Fibroblast of mammary gland (primary cell): ENCODE measurements at regions not wholly inside any gene's neighbourhood (a gene's known extent, or its start where the extent isn't known, plus 50 kb on each side); places are given as distances from the start of the nearest gene placed in this dataset.

Source experiments
- DNase-seq: peaks from one replicate; pipeline ENCODE4 v3.0.0-alpha.2; 2010; ENCODE audit warnings: low read depth
- H3K4me3 ChIP-seq: 2 replicates; pipeline ENCODE4 v1.5.1; 2011; ENCODE audit warnings: low read depth, mild to moderate bottlenecking, low read length, moderate library complexity; ENCODE audit not compliant: control insufficient read depth
- TF ChIP-seq, protein P1 (sequence below): conservative IDR thresholded peaks from 2 replicates; pipeline ENCODE4 v1.5.1; 2011; ENCODE audit warnings: low read depth, low read length, inconsistent platforms; ENCODE audit not compliant: control insufficient read depth, insufficient read depth

DNA sequence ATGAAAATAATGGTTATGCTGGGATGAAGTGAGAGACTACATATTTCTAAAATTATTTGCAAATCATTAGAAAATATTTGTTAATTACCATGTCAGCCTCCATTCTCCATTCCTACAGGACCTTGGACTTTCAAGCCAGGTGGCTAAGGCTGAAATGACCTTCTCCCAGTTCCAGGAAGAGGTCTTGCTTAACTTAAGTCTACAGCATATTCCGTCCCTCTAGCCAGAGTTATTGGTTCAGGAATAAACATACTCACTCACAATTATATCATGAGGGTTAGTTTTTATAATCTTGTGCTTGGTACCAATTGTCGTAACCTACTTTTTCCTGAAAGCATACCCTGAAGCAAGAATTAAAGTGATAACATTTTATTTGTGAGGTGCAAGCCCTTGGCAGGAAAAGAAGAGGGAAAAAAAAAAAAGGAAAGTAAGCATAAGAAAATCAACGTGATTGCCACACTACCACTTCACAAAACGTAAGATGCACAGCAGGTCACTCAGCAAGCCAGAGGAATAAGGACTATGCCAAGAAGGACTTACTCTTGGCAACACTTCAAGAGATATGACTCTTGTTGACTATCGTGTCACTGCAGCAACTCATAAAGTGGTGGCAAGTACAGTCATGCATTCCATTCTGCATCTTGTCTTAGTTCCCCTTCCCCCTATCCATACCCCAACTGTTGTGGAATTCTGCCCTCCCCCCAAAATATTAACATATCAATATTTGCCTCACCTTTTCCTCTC is 479.1 kb downstream of the MBD2 start:
- H3K4me3 ChIP-seq, result no peak overlapping the region
- TF ChIP-seq, protein P1, sequence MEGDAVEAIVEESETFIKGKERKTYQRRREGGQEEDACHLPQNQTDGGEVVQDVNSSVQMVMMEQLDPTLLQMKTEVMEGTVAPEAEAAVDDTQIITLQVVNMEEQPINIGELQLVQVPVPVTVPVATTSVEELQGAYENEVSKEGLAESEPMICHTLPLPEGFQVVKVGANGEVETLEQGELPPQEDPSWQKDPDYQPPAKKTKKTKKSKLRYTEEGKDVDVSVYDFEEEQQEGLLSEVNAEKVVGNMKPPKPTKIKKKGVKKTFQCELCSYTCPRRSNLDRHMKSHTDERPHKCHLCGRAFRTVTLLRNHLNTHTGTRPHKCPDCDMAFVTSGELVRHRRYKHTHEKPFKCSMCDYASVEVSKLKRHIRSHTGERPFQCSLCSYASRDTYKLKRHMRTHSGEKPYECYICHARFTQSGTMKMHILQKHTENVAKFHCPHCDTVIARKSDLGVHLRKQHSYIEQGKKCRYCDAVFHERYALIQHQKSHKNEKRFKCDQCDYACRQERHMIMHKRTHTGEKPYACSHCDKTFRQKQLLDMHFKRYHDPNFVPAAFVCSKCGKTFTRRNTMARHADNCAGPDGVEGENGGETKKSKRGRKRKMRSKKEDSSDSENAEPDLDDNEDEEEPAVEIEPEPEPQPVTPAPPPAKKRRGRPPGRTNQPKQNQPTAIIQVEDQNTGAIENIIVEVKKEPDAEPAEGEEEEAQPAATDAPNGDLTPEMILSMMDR, result no peak
- DNase-seq, result peak; percentile 33

DNA sequence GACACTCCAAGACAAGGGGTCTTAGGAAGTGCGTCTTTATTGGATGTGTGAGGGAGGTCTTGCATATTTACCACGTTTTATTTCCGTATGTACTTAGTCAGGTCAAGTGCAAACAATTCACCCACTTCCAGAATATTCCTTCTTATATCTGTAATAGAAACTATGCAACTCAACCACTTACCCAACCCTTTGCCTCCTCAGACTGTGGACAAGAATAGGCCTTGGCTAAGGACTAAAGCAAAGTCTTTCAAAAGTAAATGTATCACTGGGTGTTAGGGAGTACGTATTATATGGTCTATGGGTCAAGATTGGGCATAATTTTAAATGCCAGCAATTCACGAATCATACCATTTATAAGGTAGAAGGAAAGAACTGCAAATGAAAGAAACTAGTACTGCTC is 484.8 kb downstream of the MBD2 start:
- no peak for DNase-seq
- TF ChIP-seq, protein P1, result no peak
- no peak overlapping the region for H3K4me3 ChIP-seq

DNA sequence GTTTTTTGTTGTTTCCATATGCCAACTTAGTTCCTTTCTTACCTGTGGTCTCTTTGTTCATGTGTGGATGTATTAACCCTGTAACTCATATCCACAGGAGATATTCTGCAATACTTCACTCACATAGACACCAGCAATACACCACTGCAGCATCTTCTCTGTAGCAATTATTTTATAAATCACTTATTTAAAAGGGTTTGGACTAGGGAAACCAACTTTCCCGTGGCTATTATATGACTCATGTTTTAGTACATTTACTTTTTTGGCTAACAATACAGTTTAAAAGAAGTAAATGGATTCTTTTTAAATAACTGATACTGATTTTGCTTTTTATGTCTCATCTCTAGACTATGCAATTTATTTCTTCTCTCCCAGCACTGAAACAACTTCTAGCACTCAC is 488.9 kb downstream of the MBD2 start:
- H3K4me3 ChIP-seq, result no peak overlapping the region
- TF ChIP-seq, protein P1, result no peak
- DNase-seq, result no peak

DNA sequence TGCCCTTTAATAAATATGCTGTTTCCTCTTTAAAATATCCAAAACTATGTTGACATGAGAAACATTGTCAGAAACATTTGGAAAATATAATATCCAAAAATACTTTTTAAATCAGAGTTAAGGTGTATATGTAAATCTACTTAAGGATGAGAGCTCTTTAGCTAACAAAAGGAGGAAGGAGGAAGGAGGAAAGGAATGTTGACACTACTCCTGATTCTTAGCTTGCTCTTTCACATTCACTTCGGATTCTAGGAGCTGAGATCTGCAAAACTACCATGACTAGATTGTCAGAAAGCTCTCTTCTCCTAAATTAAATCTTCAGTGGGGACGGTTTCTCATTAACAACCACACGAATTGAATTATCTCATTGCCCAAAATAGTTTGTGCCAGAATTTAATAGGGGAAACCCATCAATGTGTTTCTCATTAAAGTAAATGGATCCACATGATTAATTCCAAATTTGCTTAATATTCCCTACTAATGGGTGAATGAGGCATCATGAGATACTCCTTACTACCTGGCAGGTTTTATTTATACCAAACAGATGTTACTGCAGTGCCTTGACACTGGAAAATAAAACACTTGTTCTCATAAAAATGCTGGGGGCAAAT is 509.1 kb downstream of the MBD2 start:
- no peak overlapping the region for H3K4me3 ChIP-seq
- TF ChIP-seq, protein P1, result no peak
- DNase-seq, result no peak

DNA sequence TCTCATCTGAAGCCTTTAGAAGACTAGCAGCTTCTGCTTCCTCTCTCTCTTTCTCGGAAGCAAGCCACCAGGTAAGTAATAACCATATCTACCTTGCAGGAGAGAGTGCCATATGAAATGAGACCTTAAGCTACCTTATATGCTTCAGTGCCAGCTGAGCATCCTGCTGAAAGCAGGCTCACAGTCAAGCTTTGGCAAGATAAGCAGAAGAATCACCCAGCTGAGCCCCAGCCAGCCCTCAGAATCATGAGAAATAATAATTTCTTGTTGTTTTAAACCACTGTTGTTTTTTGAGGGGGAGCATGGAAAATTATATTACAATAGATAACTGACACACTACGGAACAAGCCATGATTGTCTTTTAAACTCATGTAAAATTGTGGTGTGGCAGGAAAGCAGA is 514.4 kb downstream of the MBD2 start:
- no peak for DNase-seq
- TF ChIP-seq, protein P1, result no peak

DNA sequence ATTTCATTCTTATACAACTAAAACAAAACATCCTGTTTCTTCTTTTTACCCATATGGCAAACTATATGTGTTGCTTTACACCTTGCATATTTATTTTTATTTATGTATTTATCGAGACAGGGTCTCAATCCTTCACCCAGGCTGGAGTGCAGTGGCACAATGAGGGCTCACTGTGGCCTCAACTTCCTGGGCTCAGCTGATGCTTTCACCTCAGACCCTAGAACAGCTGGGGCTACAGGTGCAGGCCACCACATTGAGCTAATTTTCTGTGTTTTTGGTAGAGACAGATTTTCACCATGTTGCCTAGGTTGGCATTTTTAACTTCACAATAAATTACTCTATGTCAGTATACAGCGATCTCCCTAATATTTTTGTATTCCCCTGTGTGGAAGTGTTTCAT is 522.0 kb downstream of the MBD2 start:
- TF ChIP-seq, protein P1, result no peak
- DNase-seq, result no peak
- H3K4me3 ChIP-seq, result no peak overlapping the region

More for the DNA sequence above, 514.4 kb downstream of the MBD2 start:
- H3K4me3 ChIP-seq, result no peak overlapping the region
